Heart left ventricle (tissue), 13 donors: ENCODE measurements at regions not wholly inside any gene's neighbourhood (a gene's known extent, or its start where the extent isn't known, plus 50 kb on each side); places are given as distances from the start of the nearest gene placed in this dataset.

Source experiments
- CTCF ChIP-seq, 12 donors: fragments of 200-600 bp; sonication (generic) in 4 of 12; IDR thresholded peaks; one replicate each; pipeline versions ENCODE4 v1.5.0 to v1.8.0; 2018 to 2022; ENCODE audit warnings: antibody characterized with exemption in 12 of 12, mild to moderate bottlenecking in 5 of 12
- POLR2A ChIP-seq, 2 donors: fragments of 450-650 bp; IDR thresholded peaks; one replicate each; pipeline ENCODE4 v1.6.1; 2017; ENCODE audit warnings: antibody characterized with exemption in 2 of 2, mild to moderate bottlenecking in 2 of 2, moderate library complexity in 2 of 2
- donor health status: ischemic (EF 13 %, LVEDD 7.1; RV severe dilation, severe dysfunction).
- donor health status: DM: no; HTN: yes; CAD: no.
- donor health status: DM: no; HTN: no; CAD: no.
- donor health status: ischemic (EF 25% LVEDD 6.9; RV normal size, moderate dysfunction).
- donor health status: ischemic (EF 25% LVEDD 5.7; RV mildly dilated, moderate dysfunction).
- donor health status: ischemic (EF 35%, LVEDD 5.7; RV mildly dilated, moderate dysfunction).
- donor health status: nonischemic (EF 11% LVEDD 7.7; RV severe dilation, severe dysfunction).
- donor health status: DM: yes; HTN: yes; CAD: no.
- donor health status: PGD.
- donor health status: ischemic (EF 29% LVEDD 5.4; RV normal size, mild dysfunction).
- donor health status: nonischemic (EF 23%, LVEDD 6.1; RV moderate dilation, normal function).

GRCh38 chr22:40118979-40119378 lies 58.7 kb upstream of the TNRC6B start:
- TF ChIP-seq CTCF (IDR thresholded peaks at IDR 0.05) = no peak
- no peak for TF ChIP-seq POLR2A (IDR thresholded peaks at IDR 0.05)
